ENCODE measurements at regions not wholly inside any gene's neighbourhood (a gene's known extent, or its start where the extent isn't known, plus 50 kb on each side); places are given as distances from the start of the nearest gene placed in this dataset.

DNA sequence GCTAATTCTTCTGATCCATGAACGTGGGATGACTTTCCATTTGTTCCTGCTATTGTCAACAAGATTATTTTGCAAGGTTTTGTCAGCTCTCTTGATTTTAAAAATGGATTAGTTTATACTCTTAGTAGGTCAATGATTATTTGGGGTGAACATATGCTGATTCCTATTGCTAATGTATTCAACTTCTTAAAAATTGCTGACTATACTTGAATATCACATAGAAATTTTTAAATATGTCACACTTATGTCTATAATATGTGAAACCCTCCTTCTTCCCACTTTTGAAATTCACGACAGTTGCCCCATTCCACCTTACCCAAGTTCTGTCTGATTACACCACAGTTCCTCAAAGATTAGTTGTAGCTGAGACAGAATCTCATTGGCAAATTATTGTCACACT, 465.7 kb upstream of the TENM3 start:
- no peaks in the 10 kb centered on the region for H3K4me1 ChIP-seq (ENCODE audit: control insufficient read depth in 1 of 2, insufficient read depth in 1 of 2, low read depth in 1 of 2, low read length in 1 of 2)
- no peak overlapping the region for H3K4me3 ChIP-seq (ENCODE audit: low read depth in 1 of 2, low read length in 1 of 2)
- H3K9me3 ChIP-seq, result no peaks in the 10 kb centered on the region
- TF ChIP-seq, protein P1, sequence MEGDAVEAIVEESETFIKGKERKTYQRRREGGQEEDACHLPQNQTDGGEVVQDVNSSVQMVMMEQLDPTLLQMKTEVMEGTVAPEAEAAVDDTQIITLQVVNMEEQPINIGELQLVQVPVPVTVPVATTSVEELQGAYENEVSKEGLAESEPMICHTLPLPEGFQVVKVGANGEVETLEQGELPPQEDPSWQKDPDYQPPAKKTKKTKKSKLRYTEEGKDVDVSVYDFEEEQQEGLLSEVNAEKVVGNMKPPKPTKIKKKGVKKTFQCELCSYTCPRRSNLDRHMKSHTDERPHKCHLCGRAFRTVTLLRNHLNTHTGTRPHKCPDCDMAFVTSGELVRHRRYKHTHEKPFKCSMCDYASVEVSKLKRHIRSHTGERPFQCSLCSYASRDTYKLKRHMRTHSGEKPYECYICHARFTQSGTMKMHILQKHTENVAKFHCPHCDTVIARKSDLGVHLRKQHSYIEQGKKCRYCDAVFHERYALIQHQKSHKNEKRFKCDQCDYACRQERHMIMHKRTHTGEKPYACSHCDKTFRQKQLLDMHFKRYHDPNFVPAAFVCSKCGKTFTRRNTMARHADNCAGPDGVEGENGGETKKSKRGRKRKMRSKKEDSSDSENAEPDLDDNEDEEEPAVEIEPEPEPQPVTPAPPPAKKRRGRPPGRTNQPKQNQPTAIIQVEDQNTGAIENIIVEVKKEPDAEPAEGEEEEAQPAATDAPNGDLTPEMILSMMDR (IDR thresholded peaks at IDR 0.05), result no peak
- H3K27me3 ChIP-seq, result no peaks in the 10 kb centered on the region
- no peaks in the 10 kb centered on the region for H3K36me3 ChIP-seq
- H3K27ac ChIP-seq, result no peak overlapping the region

- no peaks in the 10 kb centered on the region for H3K36me3 ChIP-seq
- no peaks in the 10 kb centered on the region for H3K9me3 ChIP-seq
- TF ChIP-seq, protein P1 (IDR thresholded peaks at IDR 0.05), result no peak
- H3K4me1 ChIP-seq (ENCODE audit: control insufficient read depth in 1 of 2, insufficient read depth in 1 of 2, low read depth in 1 of 2, low read length in 1 of 2), result no peaks in the 10 kb centered on the region
- no peak overlapping the region for H3K4me3 ChIP-seq (ENCODE audit: low read depth in 1 of 2, low read length in 1 of 2)
- no peak overlapping the region for H3K27ac ChIP-seq
- H3K27me3 ChIP-seq, result no peaks in the 10 kb centered on the region
Measured at GRCh38 chr4:181784881-181785280, 458.3 kb upstream of the TENM3 start.

DNA sequence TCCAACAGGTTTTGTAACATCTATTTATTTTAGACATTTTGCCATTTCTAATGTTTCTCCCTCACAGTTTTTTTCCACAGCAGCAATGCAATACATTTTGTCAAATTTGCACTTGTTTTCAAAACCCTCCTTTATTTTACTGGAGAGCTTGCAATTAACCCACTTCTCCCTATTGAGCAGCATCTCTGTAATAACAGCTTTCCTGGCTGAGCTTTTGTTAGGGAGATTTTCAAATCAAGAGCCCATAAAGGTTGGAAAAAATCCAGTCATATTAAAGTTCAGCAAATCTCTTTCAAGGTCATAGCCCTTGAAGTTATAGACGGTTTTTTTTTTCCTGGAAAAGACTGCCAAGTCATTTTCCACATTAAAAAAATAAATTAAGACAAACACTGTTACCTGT, 450.6 kb upstream of the TENM3 start:
- no peaks in the 10 kb centered on the region for H3K36me3 ChIP-seq
- H3K4me3 ChIP-seq (ENCODE audit: low read depth in 1 of 2, low read length in 1 of 2), result no peak overlapping the region
- H3K9me3 ChIP-seq, result no peaks in the 10 kb centered on the region
- H3K27ac ChIP-seq, result no peak overlapping the region
- H3K4me1 ChIP-seq (ENCODE audit: control insufficient read depth in 1 of 2, insufficient read depth in 1 of 2, low read depth in 1 of 2, low read length in 1 of 2), result no peaks in the 10 kb centered on the region
- TF ChIP-seq, protein P1 (IDR thresholded peaks at IDR 0.05), result no peak
- no peaks in the 10 kb centered on the region for H3K27me3 ChIP-seq

GRCh38 chr4:181793096-181793495, 450.1 kb upstream of the TENM3 start:
- Histone ChIP-seq H3K9me3 (no peaks in the 10 kb centered on the region), H3K4me1 (ENCODE audit: control insufficient read depth in 1 of 2, insufficient read depth in 1 of 2, low read depth in 1 of 2, low read length in 1 of 2) (no peaks in the 10 kb centered on the region), H3K36me3 (no peaks in the 10 kb centered on the region), H3K4me3 (ENCODE audit: low read depth in 1 of 2, low read length in 1 of 2) (no peak overlapping the region), H3K27me3 (no peaks in the 10 kb centered on the region), H3K27ac (no peak overlapping the region)
- TF ChIP-seq, protein P1 (IDR thresholded peaks at IDR 0.05), result no peak

GRCh38 chr4:181796502-181796901, 446.7 kb upstream of the TENM3 start:
- H3K27me3 ChIP-seq, result no peaks in the 10 kb centered on the region
- no peaks in the 10 kb centered on the region for H3K4me1 ChIP-seq (ENCODE audit: control insufficient read depth in 1 of 2, insufficient read depth in 1 of 2, low read depth in 1 of 2, low read length in 1 of 2)
- H3K27ac ChIP-seq, result no peak overlapping the region
- H3K4me3 ChIP-seq (ENCODE audit: low read depth in 1 of 2, low read length in 1 of 2), result no peak overlapping the region
- no peaks in the 10 kb centered on the region for H3K36me3 ChIP-seq
- no peaks in the 10 kb centered on the region for H3K9me3 ChIP-seq
- TF ChIP-seq, protein P1 (IDR thresholded peaks at IDR 0.05), result no peak

DNA sequence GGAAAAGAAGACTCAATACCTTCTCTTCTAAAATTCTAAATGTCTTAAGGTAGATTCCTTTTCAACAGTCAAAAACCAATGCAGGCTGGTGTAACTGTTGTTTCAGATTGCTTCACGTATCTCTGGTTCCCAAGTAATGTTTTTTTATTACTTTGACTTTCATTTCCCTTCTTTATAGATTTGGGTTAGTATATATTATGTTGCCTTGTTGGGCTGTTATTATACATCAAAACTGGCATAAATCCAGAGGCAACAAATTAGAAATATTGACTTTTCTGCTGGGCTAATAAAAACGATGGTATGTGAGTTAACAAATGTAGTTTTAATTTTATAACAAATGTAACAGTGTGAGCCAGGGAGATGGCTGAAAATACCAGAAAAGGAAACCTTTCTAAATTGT, 444.7 kb upstream of the TENM3 start:
- TF ChIP-seq, protein P1 (IDR thresholded peaks at IDR 0.05), result no peak
- Histone ChIP-seq H3K27me3 (no peaks in the 10 kb centered on the region), H3K27ac (no peak overlapping the region), H3K9me3 (no peaks in the 10 kb centered on the region), H3K36me3 (no peaks in the 10 kb centered on the region), H3K4me3 (ENCODE audit: low read depth in 1 of 2, low read length in 1 of 2) (no peak overlapping the region), H3K4me1 (ENCODE audit: control insufficient read depth in 1 of 2, insufficient read depth in 1 of 2, low read depth in 1 of 2, low read length in 1 of 2) (no peaks in the 10 kb centered on the region)
